OCI-LY3 (cell line): ENCODE measurements at regions not wholly inside any gene's neighbourhood (a gene's known extent, or its start where the extent isn't known, plus 50 kb on each side); places are given as distances from the start of the nearest gene placed in this dataset.

ENCODE experiments used
- EZH2phosphoT487 ChIP-seq: fragments of 200-600 bp; shearing (Covaris generic); IDR thresholded peaks from 2 replicates; pipeline ENCODE4 v1.6.1; 2018; ENCODE audit warnings: antibody characterized with exemption, mixed run types, low read depth
- TF ChIP-seq, protein P1 (sequence below): fragments of 200-600, 300-600 bp; sonication (generic); IDR thresholded peaks from 2 replicates; pipeline ENCODE4 v1.5.1; 2014; ENCODE audit warnings: antibody characterized with exemption, low read length, low read depth

DNA sequence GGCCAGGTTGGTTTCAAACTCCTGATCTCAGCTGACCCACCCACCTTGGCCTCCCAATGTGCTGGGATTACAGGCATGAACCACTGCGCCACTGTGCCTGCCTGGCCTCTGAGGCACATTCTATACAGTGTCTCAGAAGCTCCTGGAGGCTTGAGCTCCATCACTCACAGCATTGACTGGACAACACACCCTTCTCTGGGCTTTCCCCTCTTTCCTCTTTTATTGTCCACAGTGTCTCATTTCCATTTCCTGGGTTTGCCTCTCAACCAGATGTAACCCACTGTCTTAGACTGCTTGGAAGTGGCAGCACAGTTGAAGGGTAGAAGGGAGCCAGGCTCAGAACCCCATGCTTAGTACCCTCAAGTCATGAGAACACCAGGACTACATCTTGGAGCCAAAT lies 208.1 kb downstream of the MTX2 start:
- TF ChIP-seq, protein P1, sequence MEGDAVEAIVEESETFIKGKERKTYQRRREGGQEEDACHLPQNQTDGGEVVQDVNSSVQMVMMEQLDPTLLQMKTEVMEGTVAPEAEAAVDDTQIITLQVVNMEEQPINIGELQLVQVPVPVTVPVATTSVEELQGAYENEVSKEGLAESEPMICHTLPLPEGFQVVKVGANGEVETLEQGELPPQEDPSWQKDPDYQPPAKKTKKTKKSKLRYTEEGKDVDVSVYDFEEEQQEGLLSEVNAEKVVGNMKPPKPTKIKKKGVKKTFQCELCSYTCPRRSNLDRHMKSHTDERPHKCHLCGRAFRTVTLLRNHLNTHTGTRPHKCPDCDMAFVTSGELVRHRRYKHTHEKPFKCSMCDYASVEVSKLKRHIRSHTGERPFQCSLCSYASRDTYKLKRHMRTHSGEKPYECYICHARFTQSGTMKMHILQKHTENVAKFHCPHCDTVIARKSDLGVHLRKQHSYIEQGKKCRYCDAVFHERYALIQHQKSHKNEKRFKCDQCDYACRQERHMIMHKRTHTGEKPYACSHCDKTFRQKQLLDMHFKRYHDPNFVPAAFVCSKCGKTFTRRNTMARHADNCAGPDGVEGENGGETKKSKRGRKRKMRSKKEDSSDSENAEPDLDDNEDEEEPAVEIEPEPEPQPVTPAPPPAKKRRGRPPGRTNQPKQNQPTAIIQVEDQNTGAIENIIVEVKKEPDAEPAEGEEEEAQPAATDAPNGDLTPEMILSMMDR = no peak
- no peak for TF ChIP-seq EZH2phosphoT487
